22Rv1 (cell line): ENCODE measurements at regions not wholly inside any gene's neighbourhood (a gene's known extent, or its start where the extent isn't known, plus 50 kb on each side); places are given as distances from the start of the nearest gene placed in this dataset.

Experiments
- ZFX ChIP-seq: fragments of 450-650 bp; IDR thresholded peaks from 2 replicates; pipeline ENCODE4 v1.6.1; 2017; ENCODE audit warnings: antibody characterized with exemption, borderline replicate concordance
- TF ChIP-seq, protein P1 (sequence below): fragments of 450-650 bp; IDR thresholded peaks from 2 replicates; pipeline ENCODE4 v1.5.1; 2017; ENCODE audit warnings: mild to moderate bottlenecking

DNA sequence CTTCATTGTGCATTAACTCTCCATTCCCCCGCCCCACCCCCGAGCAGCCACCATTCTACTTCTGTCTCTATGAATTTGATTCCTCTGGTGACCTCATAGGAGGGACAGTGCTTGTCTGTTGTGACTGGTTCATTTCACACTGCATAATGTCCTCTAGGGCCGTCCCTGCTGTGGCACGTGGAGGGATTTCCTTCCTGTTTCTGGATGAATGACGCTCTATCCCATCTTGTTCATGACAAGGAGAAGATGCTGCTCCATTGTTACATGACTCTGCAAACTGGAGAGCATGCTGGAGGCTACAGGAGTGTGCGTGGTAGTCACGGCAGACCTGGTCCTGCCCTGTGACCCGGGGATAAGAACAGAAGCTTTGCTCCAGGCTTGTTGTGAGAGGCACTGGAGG lies 61.3 kb downstream of the RTL6 start:
- TF ChIP-seq, protein P1, sequence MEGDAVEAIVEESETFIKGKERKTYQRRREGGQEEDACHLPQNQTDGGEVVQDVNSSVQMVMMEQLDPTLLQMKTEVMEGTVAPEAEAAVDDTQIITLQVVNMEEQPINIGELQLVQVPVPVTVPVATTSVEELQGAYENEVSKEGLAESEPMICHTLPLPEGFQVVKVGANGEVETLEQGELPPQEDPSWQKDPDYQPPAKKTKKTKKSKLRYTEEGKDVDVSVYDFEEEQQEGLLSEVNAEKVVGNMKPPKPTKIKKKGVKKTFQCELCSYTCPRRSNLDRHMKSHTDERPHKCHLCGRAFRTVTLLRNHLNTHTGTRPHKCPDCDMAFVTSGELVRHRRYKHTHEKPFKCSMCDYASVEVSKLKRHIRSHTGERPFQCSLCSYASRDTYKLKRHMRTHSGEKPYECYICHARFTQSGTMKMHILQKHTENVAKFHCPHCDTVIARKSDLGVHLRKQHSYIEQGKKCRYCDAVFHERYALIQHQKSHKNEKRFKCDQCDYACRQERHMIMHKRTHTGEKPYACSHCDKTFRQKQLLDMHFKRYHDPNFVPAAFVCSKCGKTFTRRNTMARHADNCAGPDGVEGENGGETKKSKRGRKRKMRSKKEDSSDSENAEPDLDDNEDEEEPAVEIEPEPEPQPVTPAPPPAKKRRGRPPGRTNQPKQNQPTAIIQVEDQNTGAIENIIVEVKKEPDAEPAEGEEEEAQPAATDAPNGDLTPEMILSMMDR, result no peak
- TF ChIP-seq ZFX, result no peak
